HG03571 (cell line): ENCODE measurements at regions not wholly inside any gene's neighbourhood (a gene's known extent, or its start where the extent isn't known, plus 50 kb on each side); places are given as distances from the start of the nearest gene placed in this dataset.

Experiments used
- ATAC-seq: cut with Tn5 transposase; IDR thresholded peaks from one replicate; pipeline ENCODE4 v1.9.1; 2021; ENCODE audit not compliant: unreplicated experiment

GRCh38 chr3:28799084-28799483 is 450.5 kb upstream of the AZI2 start:
- no peak for ATAC-seq

GRCh38 chr3:28800203-28800602 is 451.6 kb upstream of the AZI2 start:
- ATAC-seq, result no peak

- ATAC-seq, result no peak
These were observed 459.4 kb upstream of the AZI2 start for GRCh38 chr3:28808068-28808467.

GRCh38 chr3:28816017-28816416 is 464.9 kb upstream of the RBMS3 start:
- ATAC-seq, result no peak

GRCh38 chr3:28824316-28824715 is 456.6 kb upstream of the RBMS3 start:
- no peak for ATAC-seq

- ATAC-seq, result no peak
These were observed 454.0 kb upstream of the RBMS3 start for GRCh38 chr3:28826840-28827239.

- ATAC-seq, result no peak
These were observed 445.6 kb upstream of the RBMS3 start for GRCh38 chr3:28835249-28835648.

- ATAC-seq, result no peak
These were observed 445.1 kb upstream of the RBMS3 start for GRCh38 chr3:28835751-28836150.

- ATAC-seq, result no peak
These were observed 444.7 kb upstream of the RBMS3 start for GRCh38 chr3:28836199-28836598.

- peak; percentile 70 for ATAC-seq
These were observed 439.9 kb upstream of the RBMS3 start for GRCh38 chr3:28840976-28841376.

- ATAC-seq, result no peak
These were observed 439.4 kb upstream of the RBMS3 start for GRCh38 chr3:28841441-28841840.

GRCh38 chr3:28844298-28845005 is 436.4 kb upstream of the RBMS3 start:
- no peak for ATAC-seq

GRCh38 chr3:28845006-28845324 is 435.9 kb upstream of the RBMS3 start:
- ATAC-seq, result no peak

GRCh38 chr3:28846971-28847478 is 433.8 kb upstream of the RBMS3 start:
- ATAC-seq, result no peak

GRCh38 chr3:28847736-28848135 is 433.1 kb upstream of the RBMS3 start:
- no peak for ATAC-seq

- ATAC-seq, result no peak
These were observed 430.7 kb upstream of the RBMS3 start for GRCh38 chr3:28850186-28850585.

- ATAC-seq, result no peak
These were observed 427.0 kb upstream of the RBMS3 start for GRCh38 chr3:28853830-28854229.

- no peak for ATAC-seq
These were observed 424.1 kb upstream of the RBMS3 start for GRCh38 chr3:28856796-28857195.

- ATAC-seq, result no peak
These were observed 421.0 kb upstream of the RBMS3 start for GRCh38 chr3:28859897-28860296.

GRCh38 chr3:28860307-28860706 is 420.6 kb upstream of the RBMS3 start:
- no peak for ATAC-seq

- ATAC-seq, result no peak
These were observed 417.7 kb upstream of the RBMS3 start for GRCh38 chr3:28863186-28863585.

GRCh38 chr3:28867836-28868235 is 413.0 kb upstream of the RBMS3 start:
- ATAC-seq, result no peak

GRCh38 chr3:28868897-28869296 is 412.0 kb upstream of the RBMS3 start:
- no peak for ATAC-seq
